Mesenchymal stem cell (in vitro differentiated cells and primary cell): ENCODE measurements at regions not wholly inside any gene's neighbourhood (a gene's known extent, or its start where the extent isn't known, plus 50 kb on each side); places are given as distances from the start of the nearest gene placed in this dataset.

ENCODE experiments used
- DNase-seq: peaks from one replicate; pipeline ENCODE4 v3.0.0-alpha.2; 2013
- H2AFZ ChIP-seq: one replicate; pipeline ENCODE4 v1.6.1; 2013; ENCODE audit warnings: low read depth, mild to moderate bottlenecking, control low read depth, inconsistent platforms, low read length, moderate library complexity
- H2AK5ac ChIP-seq: 2 replicates; pipeline ENCODE4 v1.6.1; 2013; ENCODE audit warnings: low read length, moderate library complexity, mild to moderate bottlenecking, inconsistent platforms; ENCODE audit not compliant: severe bottlenecking
- H2BK120ac ChIP-seq: one replicate; pipeline ENCODE4 v1.6.1; 2013; ENCODE audit warnings: low read depth, mild to moderate bottlenecking, inconsistent platforms, low read length, moderate library complexity
- H2BK12ac ChIP-seq, 2 experiments: one replicate each; pipeline ENCODE4 v1.6.1; 2013; ENCODE audit warnings: inconsistent platforms in 2 of 2, low read length in 2 of 2, mild to moderate bottlenecking in 2 of 2, moderate library complexity in 2 of 2, control low read depth in 1 of 2
- H2BK15ac ChIP-seq: one replicate; pipeline ENCODE4 v1.6.1; 2013; ENCODE audit warnings: mild to moderate bottlenecking, low read depth, inconsistent platforms; ENCODE audit not compliant: poor library complexity, severe bottlenecking
- H2BK5ac ChIP-seq: 2 replicates; pipeline ENCODE4 v1.6.1; 2013; ENCODE audit warnings: low read depth, mild to moderate bottlenecking, low read length, control low read depth, inconsistent platforms; ENCODE audit not compliant: poor library complexity, severe bottlenecking
- H3K14ac ChIP-seq, 2 experiments: one replicate each; pipeline ENCODE4 v1.6.1; 2013; ENCODE audit warnings: inconsistent platforms in 2 of 2, low read length in 2 of 2, control low read depth in 1 of 2, mild to moderate bottlenecking in 1 of 2, moderate library complexity in 1 of 2
- H3K18ac ChIP-seq, 2 experiments: one replicate each; pipeline ENCODE4 v1.6.1; 2013; ENCODE audit warnings: inconsistent platforms in 2 of 2, low read length in 2 of 2, control low read depth in 1 of 2, low read depth in 1 of 2, mild to moderate bottlenecking in 1 of 2
- H3K23ac ChIP-seq, 2 experiments: one replicate each; pipeline ENCODE4 v1.6.1; 2013; ENCODE audit warnings: inconsistent platforms in 2 of 2, low read length in 2 of 2, mild to moderate bottlenecking in 2 of 2, moderate library complexity in 2 of 2, control low read depth in 1 of 2
- H3K27ac ChIP-seq: 2 replicates; pipeline ENCODE4 v1.5.1; 2013; ENCODE audit warnings: mild to moderate bottlenecking, moderate library complexity, low read length, control low read depth, inconsistent platforms; ENCODE audit not compliant: poor library complexity, severe bottlenecking
- H3K27me3 ChIP-seq, 2 experiments: 2 replicates each; pipeline versions ENCODE4 v1.6.1 to v1.7.0; 2013; ENCODE audit warnings: low read length in 2 of 2, mild to moderate bottlenecking in 2 of 2, moderate library complexity in 2 of 2, control low read depth in 1 of 2, inconsistent platforms in 1 of 2; ENCODE audit not compliant: control insufficient read depth in 1 of 2, insufficient read depth in 1 of 2
- H3K36me3 ChIP-seq, 2 experiments: 2 replicates each; pipeline versions ENCODE4 v1.6.1 to v1.7.0; 2013; ENCODE audit warnings: low read length in 2 of 2, control low read depth in 1 of 2, inconsistent platforms in 1 of 2, low read depth in 1 of 2, mild to moderate bottlenecking in 1 of 2; ENCODE audit not compliant: insufficient read depth in 2 of 2, control insufficient read depth in 1 of 2
- H3K4ac ChIP-seq, 2 experiments: one replicate each; pipeline ENCODE4 v1.6.1; 2013; ENCODE audit warnings: inconsistent platforms in 2 of 2, low read length in 2 of 2, mild to moderate bottlenecking in 2 of 2, moderate library complexity in 2 of 2, control low read depth in 1 of 2, low read depth in 1 of 2
- H3K4me1 ChIP-seq: 2 replicates; pipeline ENCODE4 v1.6.1; 2013; ENCODE audit warnings: low read depth, low read length, control low read depth; ENCODE audit not compliant: control insufficient read depth, insufficient read depth
- H3K4me2 ChIP-seq: 2 replicates; pipeline ENCODE4 v1.6.1; 2013; ENCODE audit warnings: low read length, mild to moderate bottlenecking, inconsistent platforms; ENCODE audit not compliant: poor library complexity, severe bottlenecking
- H3K4me3 ChIP-seq, 2 experiments: 2 replicates each; pipeline versions ENCODE4 v1.5.1 to v1.7.0; 2013; ENCODE audit warnings: low read length in 2 of 2, mild to moderate bottlenecking in 2 of 2, control low read depth in 1 of 2, low read depth in 1 of 2; ENCODE audit not compliant: insufficient read depth in 1 of 2
- H3K79me1 ChIP-seq: replicated peaks from 2 replicates; pipeline ENCODE4 v1.6.1; 2013; ENCODE audit warnings: mild to moderate bottlenecking, control low read depth, low read length, inconsistent platforms; ENCODE audit not compliant: poor library complexity, severe bottlenecking
- H3K9ac ChIP-seq: 2 replicates; pipeline ENCODE4 v1.7.0; 2013; ENCODE audit warnings: mild to moderate bottlenecking, low read length, moderate library complexity
- H3K9me3 ChIP-seq: 2 replicates; pipeline ENCODE4 v1.7.0; 2013; ENCODE audit warnings: mild to moderate bottlenecking, low read length; ENCODE audit not compliant: control insufficient read depth
- H4K8ac ChIP-seq: one replicate; pipeline ENCODE4 v1.6.1; 2013; ENCODE audit warnings: inconsistent platforms, mild to moderate bottlenecking, low read length, moderate library complexity
- H4K91ac ChIP-seq: one replicate; pipeline ENCODE4 v1.6.1; 2013; ENCODE audit warnings: mild to moderate bottlenecking, low read length, inconsistent platforms
- WGBS: methylation state at CpG from one replicate; pipeline ENCODE4 v1.1.7; 2013; ENCODE audit warnings: mixed read lengths; 5-methylcytosine and 5-hydroxymethylcytosine counted together

GRCh38 chr3:165393461-165393860, 197.3 kb upstream of the SLITRK3 start:
- H2BK15ac ChIP-seq: no peak overlapping the region
- no peaks in the 10 kb centered on the region for H3K36me3 ChIP-seq
- no peak overlapping the region for H4K91ac ChIP-seq
- no peak overlapping the region for H3K9ac ChIP-seq
- H3K27ac ChIP-seq: no peak overlapping the region
- no peak overlapping the region for H2BK120ac ChIP-seq
- no peak overlapping the region for H3K18ac ChIP-seq
- 100% methylated on average over 1 of the region's 1 CpG for WGBS
- H3K27me3 ChIP-seq: no peaks in the 10 kb centered on the region
- H3K23ac ChIP-seq: no peak overlapping the region
- H2AFZ ChIP-seq: no peak overlapping the region
- no peak overlapping the region for H3K4me2 ChIP-seq
- DNase-seq: no peak
- peaks cover 3% of the 10 kb centered on the region for H3K9me3 ChIP-seq
- no peak overlapping the region for H3K14ac ChIP-seq
- no peak overlapping the region for H4K8ac ChIP-seq
- no peaks in the 10 kb centered on the region for H3K4me1 ChIP-seq
- no peak overlapping the region for H3K4me3 ChIP-seq
- H2BK12ac ChIP-seq: no peak overlapping the region
- no peak overlapping the region for H2AK5ac ChIP-seq
- no peak overlapping the region for H2BK5ac ChIP-seq
- H3K4ac ChIP-seq: no peak overlapping the region
- no peaks in the 10 kb centered on the region for H3K79me1 ChIP-seq

- no peak overlapping the region for H2BK12ac ChIP-seq
- H3K36me3 ChIP-seq: no peaks in the 10 kb centered on the region
- H4K8ac ChIP-seq: no peak overlapping the region
- H3K9ac ChIP-seq: no peak overlapping the region
- H3K79me1 ChIP-seq: no peaks in the 10 kb centered on the region
- no peak overlapping the region for H2BK15ac ChIP-seq
- H2AFZ ChIP-seq: no peak overlapping the region
- H3K4me3 ChIP-seq: no peak overlapping the region
- no peak overlapping the region for H3K14ac ChIP-seq
- no peak overlapping the region for H2BK5ac ChIP-seq
- no peak overlapping the region for H3K18ac ChIP-seq
- no peak overlapping the region for H2AK5ac ChIP-seq
- no peak overlapping the region for H3K4me2 ChIP-seq
- H3K9me3 ChIP-seq: peaks cover 3% of the 10 kb centered on the region
- H3K23ac ChIP-seq: no peak overlapping the region
- no peak overlapping the region for H4K91ac ChIP-seq
- no peaks in the 10 kb centered on the region for H3K27me3 ChIP-seq
- H3K4me1 ChIP-seq: no peaks in the 10 kb centered on the region
- 52% methylated on average over 3 of the region's 3 CpGs for WGBS
- H3K27ac ChIP-seq: no peak overlapping the region
- no peak overlapping the region for H2BK120ac ChIP-seq
- no peak for DNase-seq
- H3K4ac ChIP-seq: no peak overlapping the region
These were observed 194.0 kb upstream of the SLITRK3 start for GRCh38 chr3:165390166-165390565.

DNA sequence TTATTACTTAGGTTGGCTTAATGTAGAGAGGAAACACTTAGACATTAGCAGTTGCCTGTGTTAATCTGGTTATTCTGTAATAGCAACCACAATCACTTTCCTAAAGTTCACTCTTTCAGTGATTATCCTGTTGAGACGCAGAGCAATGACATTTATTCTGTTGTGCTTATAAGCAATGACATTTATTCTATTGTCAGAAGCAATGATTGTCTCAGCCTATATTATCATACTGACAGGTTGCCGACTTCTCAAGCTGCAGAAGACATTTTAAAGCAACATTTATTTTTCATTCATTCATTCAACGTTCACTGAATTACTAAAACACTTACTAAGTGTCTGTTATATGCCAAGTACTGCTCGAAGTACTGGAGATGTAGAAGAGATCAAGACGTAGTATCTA, 193.5 kb upstream of the SLITRK3 start:
- DNase-seq: no peak
- Histone ChIP-seq H3K4me1 (no peaks in the 10 kb centered on the region), H2BK120ac (no peak overlapping the region), H2AK5ac (no peak overlapping the region), H4K91ac (no peak overlapping the region), H3K36me3 (no peaks in the 10 kb centered on the region), H2BK5ac (no peak overlapping the region), H3K14ac (no peak overlapping the region), H4K8ac (no peak overlapping the region), H3K4ac (no peak overlapping the region), H3K4me3 (no peak overlapping the region), H3K79me1 (no peaks in the 10 kb centered on the region), H3K9me3 (peaks cover 4% of the 10 kb centered on the region), H2BK12ac (no peak overlapping the region), H3K23ac (no peak overlapping the region), H3K18ac (no peak overlapping the region), H2BK15ac (no peak overlapping the region), H2AFZ (no peak overlapping the region), H3K27me3 (no peaks in the 10 kb centered on the region), H3K4me2 (no peak overlapping the region), H3K9ac (no peak overlapping the region), H3K27ac (no peak overlapping the region)
- 92% methylated on average over 2 of the region's 5 CpGs for WGBS

GRCh38 chr3:165389064-165389463, 192.9 kb upstream of the SLITRK3 start:
- Histone ChIP-seq H2AK5ac (no peak overlapping the region), H3K9ac (no peak overlapping the region), H2AFZ (no peak overlapping the region), H3K4ac (no peak overlapping the region), H3K18ac (no peak overlapping the region), H4K91ac (no peak overlapping the region), H2BK120ac (no peak overlapping the region), H2BK15ac (no peak overlapping the region), H3K14ac (no peak overlapping the region), H3K27me3 (no peaks in the 10 kb centered on the region), H3K23ac (no peak overlapping the region), H3K79me1 (no peaks in the 10 kb centered on the region), H3K36me3 (no peaks in the 10 kb centered on the region), H2BK12ac (no peak overlapping the region), H3K4me1 (no peaks in the 10 kb centered on the region), H3K4me3 (no peak overlapping the region), H3K9me3 (peaks cover 5% of the 10 kb centered on the region), H4K8ac (no peak overlapping the region), H2BK5ac (no peak overlapping the region), H3K4me2 (no peak overlapping the region), H3K27ac (no peak overlapping the region)
- DNase-seq: peak; percentile 57
